Activated naive CD4-positive, alpha-beta T cell treated with anti-CD3 and anti-CD28 coated beads, Interleukin-2, amount 50 U/mL, for 24 hours (primary cell): ENCODE measurements at regions not wholly inside any gene's neighbourhood (a gene's known extent, or its start where the extent isn't known, plus 50 kb on each side); places are given as distances from the start of the nearest gene placed in this dataset.

Source experiments
- H3K27ac Mint-ChIP-seq: one replicate; pipeline ENCODE4 v1.8.0; 2021; ENCODE audit warnings: mild to moderate bottlenecking, mixed read lengths
- H3K27me3 Mint-ChIP-seq: one replicate; pipeline ENCODE4 v1.8.0; 2021; ENCODE audit warnings: mixed read lengths
- H3K36me3 Mint-ChIP-seq: one replicate; pipeline ENCODE4 v1.8.0; 2021; ENCODE audit warnings: mixed read lengths
- H3K4me1 Mint-ChIP-seq: one replicate; pipeline ENCODE4 v1.8.0; 2021; ENCODE audit warnings: mixed read lengths
- H3K4me3 Mint-ChIP-seq: one replicate; pipeline ENCODE4 v1.8.0; 2021; ENCODE audit warnings: mild to moderate bottlenecking, mixed read lengths
- H3K9me3 Mint-ChIP-seq: one replicate; pipeline ENCODE4 v1.8.0; 2021; ENCODE audit warnings: mixed read lengths

GRCh38 chr3:23657647-23658046, 148.1 kb upstream of the UBE2E1 start:
- H3K4me3 Mint-ChIP-seq: no peak overlapping the region
- peaks cover 2% of the 10 kb centered on the region for H3K36me3 Mint-ChIP-seq
- peak overlapping the region; percentile 53 for H3K27ac Mint-ChIP-seq
- H3K4me1 Mint-ChIP-seq: peaks cover 9% of the 10 kb centered on the region
- H3K27me3 Mint-ChIP-seq: peaks cover 8% of the 10 kb centered on the region
- no peaks in the 10 kb centered on the region for H3K9me3 Mint-ChIP-seq

GRCh38 chr3:23659274-23659673, 146.5 kb upstream of the UBE2E1 start:
- peaks cover under 1% of the 10 kb centered on the region for H3K4me1 Mint-ChIP-seq
- H3K27ac Mint-ChIP-seq: no peak overlapping the region
- peaks cover 8% of the 10 kb centered on the region for H3K27me3 Mint-ChIP-seq
- H3K9me3 Mint-ChIP-seq: no peaks in the 10 kb centered on the region
- no peak overlapping the region for H3K4me3 Mint-ChIP-seq
- H3K36me3 Mint-ChIP-seq: peaks cover 2% of the 10 kb centered on the region

- no peaks in the 10 kb centered on the region for H3K4me1 Mint-ChIP-seq
- peaks cover 2% of the 10 kb centered on the region for H3K36me3 Mint-ChIP-seq
- no peaks in the 10 kb centered on the region for H3K9me3 Mint-ChIP-seq
- H3K27ac Mint-ChIP-seq: no peak overlapping the region
- H3K27me3 Mint-ChIP-seq: peaks cover 8% of the 10 kb centered on the region
- H3K4me3 Mint-ChIP-seq: no peak overlapping the region
These were observed 145.8 kb upstream of the UBE2E1 start for GRCh38 chr3:23659840-23660430.

GRCh38 chr3:23662079-23662617, 143.6 kb upstream of the UBE2E1 start:
- Mint-ChIP-seq H3K4me3 (no peak overlapping the region), H3K27me3 (peaks cover 3% of the 10 kb centered on the region), H3K27ac (no peak overlapping the region), H3K36me3 (peaks cover 2% of the 10 kb centered on the region), H3K9me3 (no peaks in the 10 kb centered on the region), H3K4me1 (no peaks in the 10 kb centered on the region)

- H3K4me1 Mint-ChIP-seq: no peaks in the 10 kb centered on the region
- no peaks in the 10 kb centered on the region for H3K36me3 Mint-ChIP-seq
- H3K9me3 Mint-ChIP-seq: no peaks in the 10 kb centered on the region
These were observed 142.5 kb upstream of the UBE2E1 start for GRCh38 chr3:23663246-23663645.

GRCh38 chr3:23663661-23664186, 142.0 kb upstream of the UBE2E1 start:
- no peaks in the 10 kb centered on the region for H3K9me3 Mint-ChIP-seq
- no peak overlapping the region for H3K4me3 Mint-ChIP-seq
- no peaks in the 10 kb centered on the region for H3K4me1 Mint-ChIP-seq
- H3K36me3 Mint-ChIP-seq: no peaks in the 10 kb centered on the region
- no peak overlapping the region for H3K27ac Mint-ChIP-seq
- H3K27me3 Mint-ChIP-seq: no peaks in the 10 kb centered on the region

More at GRCh38 chr3:23663246-23663645, 142.5 kb upstream of the UBE2E1 start:
- no peaks in the 10 kb centered on the region for H3K27me3 Mint-ChIP-seq
- no peak overlapping the region for H3K4me3 Mint-ChIP-seq
- no peak overlapping the region for H3K27ac Mint-ChIP-seq

GRCh38 chr3:23664459-23664858, 141.3 kb upstream of the UBE2E1 start:
- Mint-ChIP-seq H3K27me3 (peaks cover 3% of the 10 kb centered on the region), H3K9me3 (no peaks in the 10 kb centered on the region), H3K27ac (no peak overlapping the region), H3K4me3 (no peak overlapping the region), H3K4me1 (no peaks in the 10 kb centered on the region), H3K36me3 (no peaks in the 10 kb centered on the region)

GRCh38 chr3:23665741-23666140, 140.0 kb upstream of the UBE2E1 start:
- Mint-ChIP-seq H3K9me3 (no peaks in the 10 kb centered on the region), H3K4me1 (no peaks in the 10 kb centered on the region), H3K4me3 (no peak overlapping the region), H3K27ac (no peak overlapping the region), H3K27me3 (peaks cover 7% of the 10 kb centered on the region), H3K36me3 (no peaks in the 10 kb centered on the region)

GRCh38 chr3:23666818-23667217, 138.9 kb upstream of the UBE2E1 start:
- Mint-ChIP-seq H3K27ac (no peak overlapping the region), H3K4me1 (no peaks in the 10 kb centered on the region), H3K9me3 (no peaks in the 10 kb centered on the region), H3K36me3 (no peaks in the 10 kb centered on the region), H3K27me3 (peaks cover 9% of the 10 kb centered on the region), H3K4me3 (no peak overlapping the region)

GRCh38 chr3:23667536-23668429, 138.0 kb upstream of the UBE2E1 start:
- H3K4me3 Mint-ChIP-seq: no peak overlapping the region
- no peaks in the 10 kb centered on the region for H3K4me1 Mint-ChIP-seq
- peaks cover 11% of the 10 kb centered on the region for H3K27me3 Mint-ChIP-seq
- H3K27ac Mint-ChIP-seq: no peak overlapping the region
- no peaks in the 10 kb centered on the region for H3K9me3 Mint-ChIP-seq
- H3K36me3 Mint-ChIP-seq: no peaks in the 10 kb centered on the region

GRCh38 chr3:23668430-23668904, 137.3 kb upstream of the UBE2E1 start:
- Mint-ChIP-seq H3K27me3 (peaks cover 12% of the 10 kb centered on the region), H3K27ac (no peak overlapping the region), H3K4me3 (no peak overlapping the region), H3K9me3 (no peaks in the 10 kb centered on the region), H3K4me1 (no peaks in the 10 kb centered on the region), H3K36me3 (no peaks in the 10 kb centered on the region)

- H3K27me3 Mint-ChIP-seq: peaks cover 17% of the 10 kb centered on the region
- H3K9me3 Mint-ChIP-seq: no peaks in the 10 kb centered on the region
- no peaks in the 10 kb centered on the region for H3K4me1 Mint-ChIP-seq
- no peaks in the 10 kb centered on the region for H3K36me3 Mint-ChIP-seq
- no peak overlapping the region for H3K27ac Mint-ChIP-seq
- no peak overlapping the region for H3K4me3 Mint-ChIP-seq
These were observed 136.1 kb upstream of the UBE2E1 start for GRCh38 chr3:23669541-23670255.

- Mint-ChIP-seq H3K9me3 (no peaks in the 10 kb centered on the region), H3K4me1 (no peaks in the 10 kb centered on the region), H3K27ac (no peak overlapping the region), H3K36me3 (no peaks in the 10 kb centered on the region), H3K27me3 (peaks cover 19% of the 10 kb centered on the region), H3K4me3 (no peak overlapping the region)
These were observed 133.7 kb upstream of the UBE2E1 start for GRCh38 chr3:23671851-23672589.

- Mint-ChIP-seq H3K27ac (no peak overlapping the region), H3K4me3 (no peak overlapping the region), H3K4me1 (no peaks in the 10 kb centered on the region), H3K36me3 (no peaks in the 10 kb centered on the region), H3K9me3 (no peaks in the 10 kb centered on the region), H3K27me3 (peaks cover 19% of the 10 kb centered on the region)
These were observed 133.1 kb upstream of the UBE2E1 start for GRCh38 chr3:23672628-23673027.

- H3K4me1 Mint-ChIP-seq: no peaks in the 10 kb centered on the region
- H3K36me3 Mint-ChIP-seq: no peaks in the 10 kb centered on the region
- peaks cover 14% of the 10 kb centered on the region for H3K27me3 Mint-ChIP-seq
- H3K4me3 Mint-ChIP-seq: no peak overlapping the region
- no peaks in the 10 kb centered on the region for H3K9me3 Mint-ChIP-seq
- H3K27ac Mint-ChIP-seq: no peak overlapping the region
These were observed 130.7 kb upstream of the UBE2E1 start for GRCh38 chr3:23675010-23675409.
